ENCODE measurements at regions not wholly inside any gene's neighbourhood (a gene's known extent, or its start where the extent isn't known, plus 50 kb on each side); places are given as distances from the start of the nearest gene placed in this dataset.
A peak's percentile ranks its signal among the peaks of the same experiment; 100 is the strongest.

GRCh38 chr4:186939226-186939625 is 215.6 kb upstream of the FAT1 start:
- DNase-seq = no peak

GRCh38 chr4:186939766-186940165 is 216.1 kb upstream of the FAT1 start:
- DNase-seq = no peak

GRCh38 chr4:186940476-186940875 is 216.8 kb upstream of the FAT1 start:
- DNase-seq = no peak

GRCh38 chr4:186942758-186943377 is 219.2 kb upstream of the FAT1 start:
- DNase-seq = no peak

- no peak for DNase-seq
These were observed 219.8 kb upstream of the FAT1 start for GRCh38 chr4:186943411-186943810.

GRCh38 chr4:186946136-186946535 is 222.5 kb upstream of the FAT1 start:
- DNase-seq = no peak

GRCh38 chr4:186946682-186947294 is 223.1 kb upstream of the FAT1 start:
- no peak for DNase-seq

GRCh38 chr4:186948361-186949242 is 224.9 kb upstream of the FAT1 start:
- DNase-seq = no peak

GRCh38 chr4:186949847-186950246 is 226.2 kb upstream of the FAT1 start:
- no peak for DNase-seq

GRCh38 chr4:186952709-186953108 is 229.1 kb upstream of the FAT1 start:
- no peak for DNase-seq

- DNase-seq = no peak
These were observed 230.1 kb upstream of the FAT1 start for GRCh38 chr4:186953599-186954260.

- peak in 1 of 2 experiments; percentile 18 for DNase-seq
These were observed 230.9 kb upstream of the FAT1 start for GRCh38 chr4:186954509-186954908.

GRCh38 chr4:186954956-186955355 is 231.3 kb upstream of the FAT1 start:
- no peak for DNase-seq

GRCh38 chr4:186957952-186958555 is 234.4 kb upstream of the FAT1 start:
- no peak for DNase-seq

GRCh38 chr4:186958726-186959350 is 235.2 kb upstream of the FAT1 start:
- no peak for DNase-seq

- no peak for DNase-seq
These were observed 256.5 kb upstream of the FAT1 start for GRCh38 chr4:186979961-186980745.

- DNase-seq = no peak
These were observed 257.5 kb upstream of the FAT1 start for GRCh38 chr4:186981161-186981560.

GRCh38 chr4:186982160-186982559 is 258.5 kb upstream of the FAT1 start:
- no peak for DNase-seq

- DNase-seq = no peak
These were observed 260.5 kb upstream of the FAT1 start for GRCh38 chr4:186984105-186984644.

- DNase-seq = no peak
These were observed 276.0 kb upstream of the FAT1 start for GRCh38 chr4:186999686-187000085.

GRCh38 chr4:187000281-187000680 is 276.6 kb upstream of the FAT1 start:
- DNase-seq = no peak

Measured in cerebellar nuclear complex (tissue), 1 donor.